ENCODE measurements at regions not wholly inside any gene's neighbourhood (a gene's known extent, or its start where the extent isn't known, plus 50 kb on each side); places are given as distances from the start of the nearest gene placed in this dataset.
"Not testable (repeated sequence)": the region's sequence is repeated elsewhere in the genome, so short reads cannot be mapped to it uniquely, and the experiment has no call there.

GRCh38 chr12:33536431-33536830, 96.8 kb upstream of the SYT10 start:
- DNase-seq (ENCODE audit: low read depth), result no peak
- TF ChIP-seq CTCF (conservative IDR thresholded peaks at IDR 0.05; ENCODE audit: low read depth, low read length), result no peak

GRCh38 chr12:33546004-33546403, 106.4 kb upstream of the SYT10 start:
- TF ChIP-seq CTCF (conservative IDR thresholded peaks at IDR 0.05; ENCODE audit: low read depth, low read length), result no peak
- DNase-seq (ENCODE audit: low read depth), result no peak
- no peak overlapping the region for H3K4me3 ChIP-seq (ENCODE audit: low read depth, low read length)

More at GRCh38 chr12:33536431-33536830, 96.8 kb upstream of the SYT10 start:
- H3K4me3 ChIP-seq (ENCODE audit: low read depth, low read length), result no peak overlapping the region

- no peak overlapping the region for H3K4me3 ChIP-seq (ENCODE audit: low read depth, low read length)
- DNase-seq (ENCODE audit: low read depth), result no peak
- no peak for TF ChIP-seq CTCF (conservative IDR thresholded peaks at IDR 0.05; ENCODE audit: low read depth, low read length)
These were observed 107.5 kb upstream of the SYT10 start for GRCh38 chr12:33547084-33547483.

- not testable (repeated sequence) for DNase-seq (ENCODE audit: low read depth); H3K4me3 ChIP-seq (ENCODE audit: low read depth, low read length)
These were observed 110.6 kb upstream of the SYT10 start for GRCh38 chr12:33550214-33550613.

GRCh38 chr12:33551006-33551405, 111.4 kb upstream of the SYT10 start:
- DNase-seq (ENCODE audit: low read depth), result no peak
- no peak for TF ChIP-seq CTCF (conservative IDR thresholded peaks at IDR 0.05; ENCODE audit: low read depth, low read length)

GRCh38 chr12:33555128-33555527, 115.5 kb upstream of the SYT10 start:
- no peak for DNase-seq (ENCODE audit: low read depth)
- H3K4me3 ChIP-seq (ENCODE audit: low read depth, low read length), result no peak overlapping the region
- no peak for TF ChIP-seq CTCF (conservative IDR thresholded peaks at IDR 0.05; ENCODE audit: low read depth, low read length)

More at GRCh38 chr12:33551006-33551405, 111.4 kb upstream of the SYT10 start:
- H3K4me3 ChIP-seq (ENCODE audit: low read depth, low read length), result no peak overlapping the region

- no peak for DNase-seq (ENCODE audit: low read depth)
- no peak for TF ChIP-seq CTCF (conservative IDR thresholded peaks at IDR 0.05; ENCODE audit: low read depth, low read length)
- H3K4me3 ChIP-seq (ENCODE audit: low read depth, low read length), result no peak overlapping the region
These were observed 121.1 kb upstream of the SYT10 start for GRCh38 chr12:33560653-33561208.
